Panc1 (cell line): ENCODE measurements at regions not wholly inside any gene's neighbourhood (a gene's known extent, or its start where the extent isn't known, plus 50 kb on each side); places are given as distances from the start of the nearest gene placed in this dataset.

Experiments used
- ATAC-seq: fragments of 200-7000 bp; cut with Tn5 transposase; 2 replicates; pipeline ENCODE4 v1.9.1; 2020; ENCODE audit warnings: mild to moderate bottlenecking, moderate library complexity
- BruUV-seq: library from RNA; stranded (reverse); fragments of 400-500 nt; replicated peaks from 2 replicates; lab custom pipeline; 2021; lab: Mats Ljungman, UMichigan
- CTCF ChIA-PET: fragments of 300-600 bp; sonication (Branson Sonifier 250); formaldehyde crosslinking; loops from one replicate; lab custom pipeline; 2022; ENCODE audit warnings: antibody characterized with exemption; lab: Charles Lee
- POLR2A ChIA-PET: fragments of 300-600 bp; sonication (Branson Sonifier 250); formaldehyde crosslinking; loops from one replicate; lab custom pipeline; 2022; ENCODE audit warnings: antibody characterized with exemption; lab: Charles Lee
- DNase-seq: peaks from one replicate; pipeline ENCODE4 v3.0.0-alpha.2; 2010; ENCODE audit warnings: low read depth, low spot score
- H3K27ac ChIP-seq: 2 replicates; pipeline ENCODE4 v1.5.1; 2011; ENCODE audit warnings: mild to moderate bottlenecking, low read length, inconsistent platforms
- H3K27me3 ChIP-seq: fragments of 200-500 bp; sonication (Bioruptor generic); 2 replicates; pipeline ENCODE4 v1.6.0; 2014; ENCODE audit warnings: low read length, inconsistent platforms; ENCODE audit not compliant: control insufficient read depth, insufficient read depth
- H3K36me3 ChIP-seq: fragments of 200-500 bp; sonication (Bioruptor generic); 2 replicates; pipeline ENCODE4 v1.5.1; 2014; ENCODE audit warnings: inconsistent platforms, mild to moderate bottlenecking, low read length, moderate library complexity; ENCODE audit not compliant: control insufficient read depth, insufficient read depth
- H3K4me1 ChIP-seq: 2 replicates; pipeline ENCODE4 v1.5.1; 2011; ENCODE audit warnings: inconsistent platforms, mild to moderate bottlenecking, low read length, moderate library complexity; ENCODE audit not compliant: control insufficient read depth, insufficient read depth
- H3K4me3 ChIP-seq, 2 experiments: 2 replicates each; pipeline ENCODE4 v1.5.1; 2011 to 2012; ENCODE audit warnings: low read depth in 2 of 2, low read length in 2 of 2, mild to moderate bottlenecking in 2 of 2, inconsistent platforms in 1 of 2, moderate library complexity in 1 of 2
- H3K9me3 ChIP-seq: fragments of 200-500 bp; sonication (Bioruptor generic); 2 replicates; pipeline ENCODE4 v1.5.1; 2014; ENCODE audit warnings: low read depth, mild to moderate bottlenecking, inconsistent platforms, low read length, moderate library complexity; ENCODE audit not compliant: control insufficient read depth, insufficient read depth
- CTCF ChIP-seq: fragments of 450-650 bp; IDR thresholded peaks from 2 replicates; pipeline ENCODE4 v1.5.1; 2017; ENCODE audit warnings: mild to moderate bottlenecking
- POLR2AphosphoS5 ChIP-seq: IDR thresholded peaks from 2 replicates; pipeline ENCODE4 v1.6.1; 2012; ENCODE audit warnings: mild to moderate bottlenecking, low read depth, low read length, moderate library complexity
- SIN3A ChIP-seq: IDR thresholded peaks from 2 replicates; pipeline ENCODE4 v1.6.1; 2012; ENCODE audit warnings: low read depth, mild to moderate bottlenecking, low read length, moderate library complexity, borderline replicate concordance; ENCODE audit not compliant: insufficient read depth
- TCF7L2 ChIP-seq: IDR thresholded peaks from 2 replicates; pipeline ENCODE4 v1.6.1; 2011; ENCODE audit warnings: mild to moderate bottlenecking, low read depth, low read length, inconsistent platforms
- in situ Hi-C: cut with HindIII; loops from 2 replicates; pipeline ENCODE4 v1.10.0; 2016; ENCODE audit warnings: low sequenced_read_pairs, low pct_unique_long_range_greater_than_20kb
- intact Hi-C: fragments of 100-400 bp; cut with micrococcal nuclease; formaldehyde crosslinking; loops from one replicate; pipeline ENCODE4 v1.10.0; 2022; ENCODE audit not compliant: unreplicated experiment
- TF ChIP-seq, protein P1 (sequence below), 2 experiments: IDR thresholded peaks; 2 replicates each; pipeline ENCODE4 v1.6.1; 2011 to 2012; ENCODE audit warnings: low read depth in 2 of 2, control low read depth in 1 of 2, low read length in 1 of 2, mild to moderate bottlenecking in 1 of 2, moderate library complexity in 1 of 2; ENCODE audit not compliant: insufficient read depth in 1 of 2

- H3K4me3 ChIP-seq, result no peak overlapping the region
- intact Hi-C loops, result no loop called here
- ChIA-PET POLR2A (no interaction called here), CTCF (no interaction called here)
- no peaks in the 10 kb centered on the region for H3K9me3 ChIP-seq
- BruUV-seq, result no TSS peak
- no peaks in the 10 kb centered on the region for H3K4me1 ChIP-seq
- H3K36me3 ChIP-seq, result no peaks in the 10 kb centered on the region
- DNase-seq (no peak), ATAC-seq (no peak)
- no peak overlapping the region for H3K27ac ChIP-seq
- TF ChIP-seq, protein P1, sequence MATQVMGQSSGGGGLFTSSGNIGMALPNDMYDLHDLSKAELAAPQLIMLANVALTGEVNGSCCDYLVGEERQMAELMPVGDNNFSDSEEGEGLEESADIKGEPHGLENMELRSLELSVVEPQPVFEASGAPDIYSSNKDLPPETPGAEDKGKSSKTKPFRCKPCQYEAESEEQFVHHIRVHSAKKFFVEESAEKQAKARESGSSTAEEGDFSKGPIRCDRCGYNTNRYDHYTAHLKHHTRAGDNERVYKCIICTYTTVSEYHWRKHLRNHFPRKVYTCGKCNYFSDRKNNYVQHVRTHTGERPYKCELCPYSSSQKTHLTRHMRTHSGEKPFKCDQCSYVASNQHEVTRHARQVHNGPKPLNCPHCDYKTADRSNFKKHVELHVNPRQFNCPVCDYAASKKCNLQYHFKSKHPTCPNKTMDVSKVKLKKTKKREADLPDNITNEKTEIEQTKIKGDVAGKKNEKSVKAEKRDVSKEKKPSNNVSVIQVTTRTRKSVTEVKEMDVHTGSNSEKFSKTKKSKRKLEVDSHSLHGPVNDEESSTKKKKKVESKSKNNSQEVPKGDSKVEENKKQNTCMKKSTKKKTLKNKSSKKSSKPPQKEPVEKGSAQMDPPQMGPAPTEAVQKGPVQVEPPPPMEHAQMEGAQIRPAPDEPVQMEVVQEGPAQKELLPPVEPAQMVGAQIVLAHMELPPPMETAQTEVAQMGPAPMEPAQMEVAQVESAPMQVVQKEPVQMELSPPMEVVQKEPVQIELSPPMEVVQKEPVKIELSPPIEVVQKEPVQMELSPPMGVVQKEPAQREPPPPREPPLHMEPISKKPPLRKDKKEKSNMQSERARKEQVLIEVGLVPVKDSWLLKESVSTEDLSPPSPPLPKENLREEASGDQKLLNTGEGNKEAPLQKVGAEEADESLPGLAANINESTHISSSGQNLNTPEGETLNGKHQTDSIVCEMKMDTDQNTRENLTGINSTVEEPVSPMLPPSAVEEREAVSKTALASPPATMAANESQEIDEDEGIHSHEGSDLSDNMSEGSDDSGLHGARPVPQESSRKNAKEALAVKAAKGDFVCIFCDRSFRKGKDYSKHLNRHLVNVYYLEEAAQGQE (IDR thresholded peaks at IDR 0.05; ENCODE audit: insufficient read depth in 1 of 2, low read depth in 2 of 2, low read length in 1 of 2), result no peak
- H3K27me3 ChIP-seq, result no peaks in the 10 kb centered on the region
- in situ Hi-C loops, result no loop called here
These were observed 385.3 kb downstream of the ETV1 start for GRCh38 chr7:13604178-13604577.

GRCh38 chr7:13610372-13610771 lies 379.1 kb downstream of the ETV1 start:
- H3K36me3 ChIP-seq, result no peaks in the 10 kb centered on the region
- H3K4me1 ChIP-seq, result no peaks in the 10 kb centered on the region
- intact Hi-C loops, result no loop called here
- no peaks in the 10 kb centered on the region for H3K9me3 ChIP-seq
- in situ Hi-C loops, result no loop called here
- ChIA-PET POLR2A (no interaction called here), CTCF (no interaction called here)
- H3K27me3 ChIP-seq, result no peaks in the 10 kb centered on the region
- DNase-seq (no peak), ATAC-seq (no peak)
- no peak overlapping the region for H3K4me3 ChIP-seq
- TF ChIP-seq, protein P1 (IDR thresholded peaks at IDR 0.05; ENCODE audit: insufficient read depth in 1 of 2, low read depth in 2 of 2, low read length in 1 of 2), result no peak
- TF ChIP-seq POLR2AphosphoS5 (no peak), CTCF (no peak), SIN3A (no peak), TCF7L2 (no peak)
- BruUV-seq, result no TSS peak
- H3K27ac ChIP-seq, result no peak overlapping the region
